ENCODE measurements at regions not wholly inside any gene's neighbourhood (a gene's known extent, or its start where the extent isn't known, plus 50 kb on each side); places are given as distances from the start of the nearest gene placed in this dataset.

- H4K20me1 ChIP-seq (ENCODE audit: insufficient read depth, low read length), result no peaks in the 10 kb centered on the region
- H3K4me1 ChIP-seq (ENCODE audit: insufficient read depth, low read length, poor library complexity, severe bottlenecking), result no peaks in the 10 kb centered on the region
- H3K9me2 ChIP-seq (ENCODE audit: insufficient read depth, low read length), result no peaks in the 10 kb centered on the region
- no peaks in the 10 kb centered on the region for H3K79me2 ChIP-seq (ENCODE audit: insufficient read depth, low read depth, low read length)
- H3K27ac ChIP-seq (ENCODE audit: low read depth, low read length, poor library complexity, severe bottlenecking), result no peak overlapping the region
- TF ChIP-seq CTCF (conservative IDR thresholded peaks at IDR 0.05; ENCODE audit: low read length) (no peak), EZH2phosphoT487 (IDR thresholded peaks at IDR 0.05; ENCODE audit: borderline replicate concordance, low read depth, low read length) (no peak)
- no TSS peak for BruUV-seq (replicated peaks)
- no peak overlapping the region for H2AFZ ChIP-seq (ENCODE audit: low read length)
- no peak overlapping the region for H3K4me3 ChIP-seq (ENCODE audit: low read depth, low read length, poor library complexity, severe bottlenecking)
- intact Hi-C loops (cut with micrococcal nuclease; ENCODE audit: unreplicated experiment), result no loop called here
- ChIA-PET CTCF (ENCODE audit: unreplicated experiment) (no interaction called here), POLR2A (no interaction called here)
- H3K4me2 ChIP-seq (ENCODE audit: low read length), result no peak overlapping the region
- H3K9me3 ChIP-seq (ENCODE audit: low read length), result no peaks in the 10 kb centered on the region
- DNase-seq (ENCODE audit: low spot score), result no peak
- H3K36me3 ChIP-seq (ENCODE audit: insufficient read depth, low read length), result no peaks in the 10 kb centered on the region
Measured at GRCh38 chrX:8005678-8006347, 78.6 kb upstream of the PNPLA4 start.

GRCh38 chrX:8003147-8003883, 76.1 kb upstream of the PNPLA4 start:
- POLR2A ChIA-PET, result interaction anchor here (0.6 kb wide), 1 partner anchor 13 kb away, joined by 3 read pairs; no protein-coding TSS in a partner anchor
- Histone ChIP-seq H3K9me3 (ENCODE audit: low read length) (no peaks in the 10 kb centered on the region), H3K4me1 (ENCODE audit: insufficient read depth, low read length, poor library complexity, severe bottlenecking) (no peaks in the 10 kb centered on the region), H3K4me3 (ENCODE audit: low read depth, low read length, poor library complexity, severe bottlenecking) (no peak overlapping the region), H3K9me2 (ENCODE audit: insufficient read depth, low read length) (no peaks in the 10 kb centered on the region), H4K20me1 (ENCODE audit: insufficient read depth, low read length) (no peaks in the 10 kb centered on the region), H3K4me2 (ENCODE audit: low read length) (no peak overlapping the region), H3K79me2 (ENCODE audit: insufficient read depth, low read depth, low read length) (no peaks in the 10 kb centered on the region), H2AFZ (ENCODE audit: low read length) (no peak overlapping the region), H3K27ac (ENCODE audit: low read depth, low read length, poor library complexity, severe bottlenecking) (no peak overlapping the region), H3K36me3 (ENCODE audit: insufficient read depth, low read length) (no peaks in the 10 kb centered on the region)
- no peak for DNase-seq (ENCODE audit: low spot score)
- TF ChIP-seq EZH2phosphoT487 (IDR thresholded peaks at IDR 0.05; ENCODE audit: borderline replicate concordance, low read depth, low read length) (no peak), CTCF (conservative IDR thresholded peaks at IDR 0.05; ENCODE audit: low read length) (no peak)
- CTCF ChIA-PET (ENCODE audit: unreplicated experiment), result no interaction called here
- intact Hi-C loops (cut with micrococcal nuclease; ENCODE audit: unreplicated experiment), result no loop called here
- BruUV-seq (replicated peaks), result no TSS peak

- H4K20me1 ChIP-seq (ENCODE audit: insufficient read depth, low read length), result no peaks in the 10 kb centered on the region
- H2AFZ ChIP-seq (ENCODE audit: low read length), result no peak overlapping the region
- H3K9me3 ChIP-seq (ENCODE audit: low read length), result no peaks in the 10 kb centered on the region
- ChIA-PET POLR2A (no interaction called here), CTCF (ENCODE audit: unreplicated experiment) (no interaction called here)
- TF ChIP-seq CTCF (conservative IDR thresholded peaks at IDR 0.05; ENCODE audit: low read length) (no peak), EZH2phosphoT487 (IDR thresholded peaks at IDR 0.05; ENCODE audit: borderline replicate concordance, low read depth, low read length) (no peak)
- H3K4me2 ChIP-seq (ENCODE audit: low read length), result no peak overlapping the region
- no peak overlapping the region for H3K4me3 ChIP-seq (ENCODE audit: low read depth, low read length, poor library complexity, severe bottlenecking)
- no TSS peak for BruUV-seq (replicated peaks)
- H3K27ac ChIP-seq (ENCODE audit: low read depth, low read length, poor library complexity, severe bottlenecking), result no peak overlapping the region
- H3K9me2 ChIP-seq (ENCODE audit: insufficient read depth, low read length), result no peaks in the 10 kb centered on the region
- no peaks in the 10 kb centered on the region for H3K79me2 ChIP-seq (ENCODE audit: insufficient read depth, low read depth, low read length)
- H3K36me3 ChIP-seq (ENCODE audit: insufficient read depth, low read length), result no peaks in the 10 kb centered on the region
- intact Hi-C loops (cut with micrococcal nuclease; ENCODE audit: unreplicated experiment), result loop anchor here (5.0 to 10.0 kb wide), 2 partner anchors 750 to 818 kb away; no protein-coding TSS in a partner anchor
- no peaks in the 10 kb centered on the region for H3K4me1 ChIP-seq (ENCODE audit: insufficient read depth, low read length, poor library complexity, severe bottlenecking)
- no peak for DNase-seq (ENCODE audit: low spot score)
Measured at GRCh38 chrX:7996851-7997250, 69.6 kb upstream of the PNPLA4 start.

Data from OCI-LY7 (cell line).